Kidney epithelial cell (primary cell): ENCODE measurements at regions not wholly inside any gene's neighbourhood (a gene's known extent, or its start where the extent isn't known, plus 50 kb on each side); places are given as distances from the start of the nearest gene placed in this dataset.

Experiments used
- DNase-seq: peaks from one replicate; pipeline ENCODE4 v3.0.0-alpha.2; 2010; ENCODE audit warnings: low read depth
- H3K27me3 ChIP-seq: 2 replicates; pipeline ENCODE4 v1.6.0; 2011; ENCODE audit warnings: low read length; ENCODE audit not compliant: control insufficient read depth, insufficient read depth
- H3K36me3 ChIP-seq: 2 replicates; pipeline ENCODE4 v1.5.1; 2011; ENCODE audit warnings: low read length; ENCODE audit not compliant: control insufficient read depth, insufficient read depth
- H3K4me3 ChIP-seq: 2 replicates; pipeline ENCODE4 v1.5.1; 2011; ENCODE audit warnings: low read depth, mild to moderate bottlenecking, control low read depth, low read length
- TF ChIP-seq, protein P1 (sequence below): IDR thresholded peaks from 2 replicates; pipeline ENCODE4 v1.5.1; 2011; ENCODE audit warnings: mild to moderate bottlenecking, moderate library complexity, low read length, control low read depth, inconsistent platforms; ENCODE audit not compliant: insufficient read depth, poor library complexity, severe bottlenecking

- H3K36me3 ChIP-seq, result no peaks in the 10 kb centered on the region
- no peak overlapping the region for H3K4me3 ChIP-seq
- no peaks in the 10 kb centered on the region for H3K27me3 ChIP-seq
- DNase-seq, result no peak
- TF ChIP-seq, protein P1, sequence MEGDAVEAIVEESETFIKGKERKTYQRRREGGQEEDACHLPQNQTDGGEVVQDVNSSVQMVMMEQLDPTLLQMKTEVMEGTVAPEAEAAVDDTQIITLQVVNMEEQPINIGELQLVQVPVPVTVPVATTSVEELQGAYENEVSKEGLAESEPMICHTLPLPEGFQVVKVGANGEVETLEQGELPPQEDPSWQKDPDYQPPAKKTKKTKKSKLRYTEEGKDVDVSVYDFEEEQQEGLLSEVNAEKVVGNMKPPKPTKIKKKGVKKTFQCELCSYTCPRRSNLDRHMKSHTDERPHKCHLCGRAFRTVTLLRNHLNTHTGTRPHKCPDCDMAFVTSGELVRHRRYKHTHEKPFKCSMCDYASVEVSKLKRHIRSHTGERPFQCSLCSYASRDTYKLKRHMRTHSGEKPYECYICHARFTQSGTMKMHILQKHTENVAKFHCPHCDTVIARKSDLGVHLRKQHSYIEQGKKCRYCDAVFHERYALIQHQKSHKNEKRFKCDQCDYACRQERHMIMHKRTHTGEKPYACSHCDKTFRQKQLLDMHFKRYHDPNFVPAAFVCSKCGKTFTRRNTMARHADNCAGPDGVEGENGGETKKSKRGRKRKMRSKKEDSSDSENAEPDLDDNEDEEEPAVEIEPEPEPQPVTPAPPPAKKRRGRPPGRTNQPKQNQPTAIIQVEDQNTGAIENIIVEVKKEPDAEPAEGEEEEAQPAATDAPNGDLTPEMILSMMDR, result no peak
Measured at GRCh38 chr2:167827352-167828097, 419.9 kb downstream of the STK39 start.

DNA sequence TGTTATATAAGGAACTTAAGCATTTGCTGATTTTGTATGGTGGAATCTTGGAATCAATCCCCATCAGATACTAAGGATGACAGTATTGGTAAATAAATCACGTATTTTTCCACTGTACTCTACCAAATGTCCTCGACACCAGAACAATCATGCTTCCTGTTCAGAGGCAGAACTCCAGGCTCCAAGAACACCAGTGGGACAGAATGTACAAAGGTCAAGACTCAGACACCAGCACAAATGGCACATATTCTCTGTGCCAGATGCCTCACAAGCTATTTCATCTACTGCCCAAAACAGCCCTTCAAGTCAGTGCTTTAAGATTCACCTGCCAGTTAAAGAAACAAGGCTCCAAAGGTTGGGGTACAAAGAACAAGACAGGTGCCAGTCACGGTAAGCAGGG lies 420.5 kb downstream of the STK39 start:
- TF ChIP-seq, protein P1, result no peak
- Histone ChIP-seq H3K36me3 (no peaks in the 10 kb centered on the region), H3K27me3 (no peaks in the 10 kb centered on the region), H3K4me3 (no peak overlapping the region)
- DNase-seq, result no peak

DNA sequence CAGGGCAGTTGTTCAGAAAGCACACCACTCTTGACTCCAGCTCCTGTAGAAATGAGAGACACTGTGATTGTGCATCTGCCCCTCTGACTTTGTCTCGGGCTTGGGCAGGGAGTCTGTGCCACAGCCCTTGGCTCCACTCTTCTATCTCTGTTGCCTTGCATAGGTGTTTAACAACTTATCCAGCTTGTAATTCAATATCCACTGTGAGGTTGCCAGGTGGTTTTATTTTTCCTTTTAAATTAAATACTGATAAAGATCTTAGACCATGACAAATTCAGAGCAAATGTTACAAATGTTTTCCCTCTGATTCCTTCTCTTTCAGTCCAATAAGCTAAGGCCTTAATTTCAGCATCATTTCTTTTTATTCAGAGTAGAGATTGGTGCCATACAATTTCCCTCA lies 421.7 kb downstream of the STK39 start:
- H3K27me3 ChIP-seq, result no peaks in the 10 kb centered on the region
- H3K36me3 ChIP-seq, result no peaks in the 10 kb centered on the region
- H3K4me3 ChIP-seq, result no peak overlapping the region
- TF ChIP-seq, protein P1, result no peak
- DNase-seq, result no peak

DNA sequence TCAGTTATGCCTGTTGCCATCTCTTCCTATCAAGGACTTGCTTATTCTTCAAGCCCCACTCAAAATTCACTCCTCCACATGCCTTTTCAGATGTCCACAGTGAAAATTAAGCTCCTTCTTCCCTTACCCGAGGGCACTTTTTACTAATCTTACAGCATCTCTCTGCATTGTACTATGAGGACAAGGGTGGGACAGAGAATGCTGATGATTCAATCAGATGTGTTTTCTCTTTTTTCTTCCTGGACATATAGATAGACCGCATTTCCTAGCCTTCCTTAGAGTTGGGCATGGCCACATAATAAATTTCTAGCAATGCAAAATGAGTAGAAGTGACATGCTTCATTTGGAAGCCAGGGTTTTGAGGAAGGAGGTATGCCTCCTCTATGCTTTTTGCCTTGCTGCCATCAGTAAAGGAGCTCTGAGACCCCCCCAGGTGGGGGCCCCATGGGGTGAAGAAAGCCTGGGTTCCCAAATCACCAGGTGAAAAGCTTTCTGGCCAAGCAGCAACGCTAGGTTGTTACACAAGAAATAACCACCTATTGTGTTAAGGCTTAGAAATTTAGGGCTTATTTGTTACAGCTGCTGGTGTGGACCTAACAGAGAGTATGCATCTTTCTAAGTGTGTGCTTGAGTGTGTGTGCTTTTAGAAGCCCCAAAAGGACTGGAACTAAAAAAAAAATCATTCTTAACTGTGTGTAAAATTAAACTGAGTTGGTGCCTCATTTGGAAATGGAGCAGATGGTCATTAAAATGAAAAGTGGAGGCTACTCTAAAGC lies 424.5 kb downstream of the STK39 start:
- H3K36me3 ChIP-seq, result no peaks in the 10 kb centered on the region
- TF ChIP-seq, protein P1, result no peak
- DNase-seq, result no peak
- no peaks in the 10 kb centered on the region for H3K27me3 ChIP-seq
- H3K4me3 ChIP-seq, result no peak overlapping the region

- H3K36me3 ChIP-seq, result no peaks in the 10 kb centered on the region
- DNase-seq, result no peak
- H3K27me3 ChIP-seq, result no peaks in the 10 kb centered on the region
- no peak overlapping the region for H3K4me3 ChIP-seq
- TF ChIP-seq, protein P1, result no peak
Measured at GRCh38 chr2:167820488-167820887, 426.9 kb downstream of the STK39 start.
